Panc1 (cell line): ENCODE measurements at regions not wholly inside any gene's neighbourhood (a gene's known extent, or its start where the extent isn't known, plus 50 kb on each side); places are given as distances from the start of the nearest gene placed in this dataset.

Source experiments
- CTCF ChIP-seq: fragments of 450-650 bp; IDR thresholded peaks from 2 replicates; pipeline ENCODE4 v1.5.1; 2017; ENCODE audit warnings: mild to moderate bottlenecking
- POLR2AphosphoS5 ChIP-seq: IDR thresholded peaks from 2 replicates; pipeline ENCODE4 v1.6.1; 2012; ENCODE audit warnings: mild to moderate bottlenecking, low read depth, low read length, moderate library complexity

- TF ChIP-seq POLR2AphosphoS5 = no peak
- no peak for TF ChIP-seq CTCF
These were observed 366.8 kb downstream of the SLITRK1 start for GRCh38 chr13:83515268-83516015.
